ENCODE measurements at regions not wholly inside any gene's neighbourhood (a gene's known extent, or its start where the extent isn't known, plus 50 kb on each side); places are given as distances from the start of the nearest gene placed in this dataset.
"Not testable (repeated sequence)": the region's sequence is repeated elsewhere in the genome, so short reads cannot be mapped to it uniquely, and the experiment has no call there.

- ATAC-seq (no peak), DNase-seq (ENCODE audit: low spot score in 2 of 2) (no peak)
- Mint-ChIP-seq H3K9me3 (peaks cover 0 to 4% of the 10 kb centered on the region in 2 donors), H3K36me3 (no peaks in the 10 kb centered on the region), H3K27ac (no peak overlapping the region)
These were observed 140.3 kb upstream of the EYA4 start for GRCh38 chr6:133100865-133101264.

GRCh38 chr6:133101790-133102189 lies 139.4 kb upstream of the EYA4 start:
- Mint-ChIP-seq H3K36me3 (no peaks in the 10 kb centered on the region), H3K27ac (no peak overlapping the region), H3K9me3 (peaks cover 0 to 4% of the 10 kb centered on the region in 2 donors)
- no peak for DNase-seq (ENCODE audit: low spot score in 2 of 2)
- ATAC-seq = no peak

- ATAC-seq = no peak
- peaks cover 0 to 3% of the 10 kb centered on the region in 2 donors for H3K9me3 Mint-ChIP-seq
- no peak for DNase-seq (ENCODE audit: low spot score in 2 of 2)
- H3K27ac Mint-ChIP-seq = no peak overlapping the region
- no peaks in the 10 kb centered on the region for H3K36me3 Mint-ChIP-seq
These were observed 134.2 kb upstream of the EYA4 start for GRCh38 chr6:133106934-133107333.

GRCh38 chr6:133108419-133108818 lies 132.7 kb upstream of the EYA4 start:
- no peak for ATAC-seq
- Mint-ChIP-seq H3K36me3 (no peaks in the 10 kb centered on the region), H3K9me3 (peaks cover 0 to 3% of the 10 kb centered on the region in 2 donors), H3K27ac (no peak overlapping the region)
- no peak for DNase-seq (ENCODE audit: low spot score in 2 of 2)

GRCh38 chr6:133114973-133115372 lies 126.2 kb upstream of the EYA4 start:
- DNase-seq (ENCODE audit: low spot score in 2 of 2) (no peak), ATAC-seq (no peak)
- Mint-ChIP-seq H3K36me3 (peaks cover 0 to under 1% of the 10 kb centered on the region in 2 donors), H3K9me3 (no peaks in the 10 kb centered on the region), H3K27ac (no peak overlapping the region)

- Mint-ChIP-seq H3K36me3 (peaks cover 0 to 10% of the 10 kb centered on the region in 2 donors), H3K27ac (no peak overlapping the region), H3K9me3 (peaks cover 7 to 9% of the 10 kb centered on the region in 2 donors)
- ATAC-seq (no peak), DNase-seq (ENCODE audit: low spot score in 2 of 2) (no peak)
These were observed 125.2 kb upstream of the EYA4 start for GRCh38 chr6:133115946-133116345.

GRCh38 chr6:133128191-133128590 lies 113.0 kb upstream of the EYA4 start:
- DNase-seq (ENCODE audit: low spot score in 2 of 2) (no peak), ATAC-seq (no peak)
- no peaks in the 10 kb centered on the region for H3K36me3 Mint-ChIP-seq
- no peak overlapping the region for H3K27ac Mint-ChIP-seq
- H3K9me3 Mint-ChIP-seq = no peaks in the 10 kb centered on the region

- ATAC-seq = no peak
- Mint-ChIP-seq H3K36me3 (no peaks in the 10 kb centered on the region), H3K9me3 (no peaks in the 10 kb centered on the region), H3K27ac (no peak overlapping the region)
- DNase-seq (ENCODE audit: low spot score in 2 of 2) = no peak
These were observed 111.6 kb upstream of the EYA4 start for GRCh38 chr6:133129556-133129955.

GRCh38 chr6:133130863-133131262 lies 110.3 kb upstream of the EYA4 start:
- H3K36me3 Mint-ChIP-seq = no peaks in the 10 kb centered on the region
- no peak for DNase-seq (ENCODE audit: low spot score in 2 of 2)
- no peak overlapping the region for H3K27ac Mint-ChIP-seq
- ATAC-seq = no peak
- H3K9me3 Mint-ChIP-seq = no peaks in the 10 kb centered on the region

- Mint-ChIP-seq H3K9me3 (no peaks in the 10 kb centered on the region), H3K27ac (no peak overlapping the region), H3K36me3 (no peaks in the 10 kb centered on the region)
- no peak for DNase-seq (ENCODE audit: low spot score in 2 of 2)
- no peak for ATAC-seq
These were observed 109.3 kb upstream of the EYA4 start for GRCh38 chr6:133131621-133132465.

- ATAC-seq = no peak
- H3K9me3 Mint-ChIP-seq = no peaks in the 10 kb centered on the region
- no peaks in the 10 kb centered on the region for H3K36me3 Mint-ChIP-seq
- H3K27ac Mint-ChIP-seq = no peak overlapping the region
- no peak for DNase-seq (ENCODE audit: low spot score in 2 of 2)
These were observed 108.6 kb upstream of the EYA4 start for GRCh38 chr6:133132466-133132971.

GRCh38 chr6:133136177-133136880 lies 104.8 kb upstream of the EYA4 start:
- no peaks in the 10 kb centered on the region for H3K36me3 Mint-ChIP-seq
- H3K9me3 Mint-ChIP-seq = peaks cover 3 to 6% of the 10 kb centered on the region in 2 donors
- no peak overlapping the region for H3K27ac Mint-ChIP-seq
- DNase-seq (ENCODE audit: low spot score in 2 of 2) = no peak
- ATAC-seq = no peak

GRCh38 chr6:133147470-133148184 lies 93.5 kb upstream of the EYA4 start:
- DNase-seq (ENCODE audit: low spot score in 2 of 2); H3K9me3 Mint-ChIP-seq; ATAC-seq; H3K36me3 Mint-ChIP-seq; H3K27ac Mint-ChIP-seq: not testable (repeated sequence)

GRCh38 chr6:133156689-133157088 lies 84.5 kb upstream of the EYA4 start:
- H3K9me3 Mint-ChIP-seq = peaks cover 4% of the 10 kb centered on the region in 2 donors
- no peak overlapping the region for H3K27ac Mint-ChIP-seq
- ATAC-seq = no peak
- H3K36me3 Mint-ChIP-seq = no peaks in the 10 kb centered on the region
- DNase-seq (ENCODE audit: low spot score in 2 of 2) = no peak

- DNase-seq (ENCODE audit: low spot score in 2 of 2) (no peak), ATAC-seq (no peak)
- peaks cover 4% of the 10 kb centered on the region in 2 donors for H3K9me3 Mint-ChIP-seq
- H3K36me3 Mint-ChIP-seq = no peaks in the 10 kb centered on the region
- H3K27ac Mint-ChIP-seq = no peak overlapping the region
These were observed 83.2 kb upstream of the EYA4 start for GRCh38 chr6:133157995-133158394.

- H3K9me3 Mint-ChIP-seq = no peaks in the 10 kb centered on the region
- H3K27ac Mint-ChIP-seq = no peak overlapping the region
- no peaks in the 10 kb centered on the region for H3K36me3 Mint-ChIP-seq
- ATAC-seq = no peak
- no peak for DNase-seq (ENCODE audit: low spot score in 2 of 2)
These were observed 81.8 kb upstream of the EYA4 start for GRCh38 chr6:133159255-133159795.

- Mint-ChIP-seq H3K9me3 (no peaks in the 10 kb centered on the region), H3K27ac (no peak overlapping the region), H3K36me3 (no peaks in the 10 kb centered on the region)
- ATAC-seq (no peak), DNase-seq (ENCODE audit: low spot score in 2 of 2) (no peak)
These were observed 80.6 kb upstream of the EYA4 start for GRCh38 chr6:133160536-133160935.

Data from activated naive CD4-positive, alpha-beta T cell treated with anti-CD3 and anti-CD28 coated beads, Interleukin-2, amount 50 U/mL, for 72 hours (primary cell).